CD14-positive monocyte (primary cell): ENCODE measurements at regions not wholly inside any gene's neighbourhood (a gene's known extent, or its start where the extent isn't known, plus 50 kb on each side); places are given as distances from the start of the nearest gene placed in this dataset.

Experiments
- DNase-seq, 3 donors: peaks; one replicate each; pipeline ENCODE4 v3.0.0-alpha.2; 2011 to 2022
- H2AFZ ChIP-seq: 2 replicates; pipeline ENCODE4 v1.6.0; 2012; ENCODE audit warnings: mild to moderate bottlenecking, low read depth, low read length, inconsistent platforms; ENCODE audit not compliant: insufficient read depth, poor library complexity, severe bottlenecking
- H3K27ac ChIP-seq, 2 donors: 1 replicate in 1 of 2; 2 replicates in 1 of 2; pipeline ENCODE4 v1.5.1; 2012 to 2013; ENCODE audit warnings: low read length in 2 of 2, control low read depth in 1 of 2, inconsistent platforms in 1 of 2, low read depth in 1 of 2, mild to moderate bottlenecking in 1 of 2
- H3K27me3 ChIP-seq, 2 donors: one replicate each; pipeline versions ENCODE4 v1.6.0 to v1.6.1; 2011 to 2013; ENCODE audit warnings: low read length in 2 of 2; ENCODE audit not compliant: control insufficient read depth in 2 of 2, insufficient read depth in 2 of 2
- H3K36me3 ChIP-seq, 2 donors: replicated peaks in 1 of 2; 1 replicate in 1 of 2; 2 replicates in 1 of 2; pipeline versions ENCODE4 v1.5.1 to v1.6.1; 2012 to 2013; ENCODE audit warnings: low read length in 2 of 2, control low read depth in 1 of 2, inconsistent platforms in 1 of 2, mild to moderate bottlenecking in 1 of 2; ENCODE audit not compliant: insufficient read depth in 2 of 2, control insufficient read depth in 1 of 2
- H3K4me1 ChIP-seq, 2 donors: 1 replicate in 1 of 2; 2 replicates in 1 of 2; pipeline versions ENCODE4 v1.5.1 to v1.6.1; 2012 to 2013; ENCODE audit warnings: low read length in 2 of 2, control low read depth in 1 of 2, inconsistent platforms in 1 of 2, mild to moderate bottlenecking in 1 of 2, moderate library complexity in 1 of 2; ENCODE audit not compliant: insufficient read depth in 2 of 2, control insufficient read depth in 1 of 2
- H3K4me2 ChIP-seq: replicated peaks from 2 replicates; pipeline ENCODE3; 2012; ENCODE audit warnings: low read length, moderate library complexity, mild to moderate bottlenecking; ENCODE audit not compliant: poor library complexity, severe bottlenecking; ENCODE audit errors: extremely low read depth
- H3K4me3 ChIP-seq, 3 experiments: fragments of 200-600 bp in 1 of 3; sonication (generic) in 1 of 3; replicated peaks in 1 of 3; 1 replicate in 2 of 3; 2 replicates in 1 of 3; pipeline ENCODE4 v1.5.1; 2011 to 2013; ENCODE audit warnings: low read length in 3 of 3, mild to moderate bottlenecking in 3 of 3, control low read depth in 2 of 3, low read depth in 2 of 3, inconsistent platforms in 1 of 3, moderate library complexity in 1 of 3
- H3K79me2 ChIP-seq: 2 replicates; pipeline ENCODE4 v1.6.0; 2012; ENCODE audit warnings: mild to moderate bottlenecking, control low read depth, inconsistent platforms, low read length, moderate library complexity; ENCODE audit not compliant: insufficient read depth
- H3K9ac ChIP-seq: 2 replicates; pipeline ENCODE4 v1.6.0; 2017; ENCODE audit warnings: low read length, mild to moderate bottlenecking; ENCODE audit not compliant: insufficient read depth, poor library complexity, severe bottlenecking
- H3K9me3 ChIP-seq, 2 donors: replicated peaks in 1 of 2; 1 replicate in 1 of 2; 2 replicates in 1 of 2; pipeline versions ENCODE4 v1.5.1 to v1.6.1; 2012 to 2013; ENCODE audit warnings: low read length in 2 of 2, control low read depth in 1 of 2; ENCODE audit not compliant: control insufficient read depth in 1 of 2, insufficient read depth in 1 of 2
- H4K20me1 ChIP-seq: 2 replicates; pipeline ENCODE4 v1.6.0; 2012; ENCODE audit warnings: mild to moderate bottlenecking, low read length, control low read depth, moderate library complexity; ENCODE audit not compliant: insufficient read depth
- H3K27ac Mint-ChIP-seq, 7 donors: one replicate each; pipeline ENCODE4 v1.8.0; 2020; ENCODE audit warnings: mild to moderate bottlenecking in 7 of 7, mixed read lengths in 7 of 7, moderate library complexity in 6 of 7, inconsistent platforms in 2 of 7
- H3K27me3 Mint-ChIP-seq, 3 donors: one replicate each; pipeline ENCODE4 v1.8.0; 2021 to 2022; ENCODE audit warnings: low read depth in 3 of 3, mild to moderate bottlenecking in 3 of 3, mixed read lengths in 3 of 3, moderate library complexity in 3 of 3, inconsistent platforms in 1 of 3
- H3K36me3 Mint-ChIP-seq, 2 donors: one replicate each; pipeline ENCODE4 v1.8.0; 2020; ENCODE audit warnings: mixed read lengths in 2 of 2, inconsistent platforms in 1 of 2, mild to moderate bottlenecking in 1 of 2
- H3K4me1 Mint-ChIP-seq: one replicate; pipeline ENCODE4 v1.8.0; 2020; ENCODE audit warnings: mild to moderate bottlenecking, mixed read lengths
- H3K4me3 Mint-ChIP-seq, 2 donors: one replicate each; pipeline ENCODE4 v1.8.0; 2020; ENCODE audit warnings: mild to moderate bottlenecking in 2 of 2, mixed read lengths in 2 of 2, moderate library complexity in 1 of 2
- H3K9me3 Mint-ChIP-seq, 7 donors: one replicate each; pipeline ENCODE4 v1.8.0; 2020 to 2022; ENCODE audit warnings: mixed read lengths in 7 of 7, mild to moderate bottlenecking in 6 of 7, moderate library complexity in 6 of 7, inconsistent platforms in 2 of 7
- WGBS: methylation state at CpG from one replicate; pipeline ENCODE4 v1.1.5; 2013; ENCODE audit warnings: missing lambda C conversion rate; ENCODE audit not compliant: insufficient coverage; 5-methylcytosine and 5-hydroxymethylcytosine counted together
- intact Hi-C, 2 donors: fragments of 100-400 bp; cut with micrococcal nuclease; formaldehyde crosslinking; loops; one replicate each; pipeline versions ENCODE4 v1.15.0 to v1.15.1; 2023
- TF ChIP-seq, protein P1 (sequence below): fragments of 200-600 bp; IDR thresholded peaks from one replicate; pipeline ENCODE4 v1.8.0; 2022; ENCODE audit warnings: antibody characterized with exemption, mild to moderate bottlenecking

DNA sequence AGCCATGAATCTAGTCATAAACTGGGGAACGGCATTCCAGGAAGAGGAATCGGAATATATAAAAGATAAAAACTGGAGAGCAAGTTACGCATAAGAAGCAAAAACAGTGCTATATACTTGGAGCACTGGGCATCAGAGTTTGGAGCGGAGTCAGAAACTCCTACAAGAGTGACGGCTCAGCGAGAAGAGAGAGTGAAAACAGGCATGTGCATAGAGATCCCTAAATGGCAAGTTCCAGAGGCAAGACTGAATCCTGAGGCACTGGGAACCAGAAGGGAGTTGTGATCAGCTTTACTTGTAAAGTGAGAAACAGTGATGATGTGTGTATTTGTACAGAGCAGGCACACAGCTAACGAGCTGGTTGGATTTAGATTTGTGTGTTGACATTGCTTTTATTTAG is 514.4 kb upstream of the TNC start:
- no peak overlapping the region for H3K4me3 ChIP-seq
- WGBS = 97% methylated on average over 6 of the region's 7 CpGs
- TF ChIP-seq, protein P1, sequence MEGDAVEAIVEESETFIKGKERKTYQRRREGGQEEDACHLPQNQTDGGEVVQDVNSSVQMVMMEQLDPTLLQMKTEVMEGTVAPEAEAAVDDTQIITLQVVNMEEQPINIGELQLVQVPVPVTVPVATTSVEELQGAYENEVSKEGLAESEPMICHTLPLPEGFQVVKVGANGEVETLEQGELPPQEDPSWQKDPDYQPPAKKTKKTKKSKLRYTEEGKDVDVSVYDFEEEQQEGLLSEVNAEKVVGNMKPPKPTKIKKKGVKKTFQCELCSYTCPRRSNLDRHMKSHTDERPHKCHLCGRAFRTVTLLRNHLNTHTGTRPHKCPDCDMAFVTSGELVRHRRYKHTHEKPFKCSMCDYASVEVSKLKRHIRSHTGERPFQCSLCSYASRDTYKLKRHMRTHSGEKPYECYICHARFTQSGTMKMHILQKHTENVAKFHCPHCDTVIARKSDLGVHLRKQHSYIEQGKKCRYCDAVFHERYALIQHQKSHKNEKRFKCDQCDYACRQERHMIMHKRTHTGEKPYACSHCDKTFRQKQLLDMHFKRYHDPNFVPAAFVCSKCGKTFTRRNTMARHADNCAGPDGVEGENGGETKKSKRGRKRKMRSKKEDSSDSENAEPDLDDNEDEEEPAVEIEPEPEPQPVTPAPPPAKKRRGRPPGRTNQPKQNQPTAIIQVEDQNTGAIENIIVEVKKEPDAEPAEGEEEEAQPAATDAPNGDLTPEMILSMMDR = no peak
- no peak overlapping the region for H3K9ac ChIP-seq
- Mint-ChIP-seq H3K27ac (no peak overlapping the region), H3K4me1 (no peaks in the 10 kb centered on the region), H3K4me3 (no peak overlapping the region), H3K9me3 (peaks cover 0 to 3% (median 0%) of the 10 kb centered on the region in 7 donors), H3K36me3 (no peaks in the 10 kb centered on the region), H3K27me3 (no peaks in the 10 kb centered on the region)
- intact Hi-C loops = no loop called here
- no peaks in the 10 kb centered on the region for H3K36me3 ChIP-seq
- no peaks in the 10 kb centered on the region for H3K27me3 ChIP-seq
- DNase-seq = no peak
- H4K20me1 ChIP-seq = no peaks in the 10 kb centered on the region
- no peaks in the 10 kb centered on the region for H3K79me2 ChIP-seq
- no peak overlapping the region for H2AFZ ChIP-seq
- H3K27ac ChIP-seq = no peak overlapping the region
- H3K4me2 ChIP-seq = no peak overlapping the region
- H3K9me3 ChIP-seq = no peaks in the 10 kb centered on the region
- H3K4me1 ChIP-seq = no peaks in the 10 kb centered on the region

DNA sequence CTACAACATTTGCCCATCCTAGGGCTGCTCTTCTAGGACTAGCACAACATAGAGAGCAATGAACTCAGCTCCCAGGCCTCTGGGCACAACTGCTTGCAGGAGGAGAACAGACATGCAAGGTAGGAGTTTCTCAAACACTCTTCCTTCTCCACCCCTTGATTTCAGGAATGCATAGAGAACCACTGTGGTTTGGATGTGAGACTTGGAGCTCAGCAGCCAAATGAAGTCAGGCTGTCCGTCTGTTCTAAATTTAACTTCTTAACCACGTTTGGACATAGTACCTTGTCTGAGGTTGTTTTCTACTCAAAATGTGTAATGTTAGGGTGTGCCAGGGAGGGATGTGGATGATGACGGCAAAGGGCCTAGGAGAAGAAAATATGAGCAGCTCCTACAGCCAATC is 515.1 kb upstream of the TNC start:
- 100% methylated on average over 2 of the region's 3 CpGs for WGBS
- no peaks in the 10 kb centered on the region for H3K4me1 ChIP-seq
- H3K27ac Mint-ChIP-seq = no peak overlapping the region
- H3K27ac ChIP-seq = no peak overlapping the region
- intact Hi-C loops = no loop called here
- H3K4me2 ChIP-seq = no peak overlapping the region
- H3K4me1 Mint-ChIP-seq = no peaks in the 10 kb centered on the region
- H3K9ac ChIP-seq = no peak overlapping the region
- no peaks in the 10 kb centered on the region for H3K27me3 ChIP-seq
- no peaks in the 10 kb centered on the region for H4K20me1 ChIP-seq
- no peaks in the 10 kb centered on the region for H3K36me3 Mint-ChIP-seq
- DNase-seq = no peak
- H3K9me3 Mint-ChIP-seq = peaks cover 0 to 4% (median 0%) of the 10 kb centered on the region in 7 donors
- no peaks in the 10 kb centered on the region for H3K27me3 Mint-ChIP-seq
- H3K79me2 ChIP-seq = no peaks in the 10 kb centered on the region
- H2AFZ ChIP-seq = no peak overlapping the region
- H3K4me3 Mint-ChIP-seq = no peak overlapping the region
- TF ChIP-seq, protein P1 = no peak
- H3K36me3 ChIP-seq = no peaks in the 10 kb centered on the region
- no peak overlapping the region for H3K4me3 ChIP-seq
- H3K9me3 ChIP-seq = no peaks in the 10 kb centered on the region
